ENCODE measurements at regions not wholly inside any gene's neighbourhood (a gene's known extent, or its start where the extent isn't known, plus 50 kb on each side); places are given as distances from the start of the nearest gene placed in this dataset.

DNA sequence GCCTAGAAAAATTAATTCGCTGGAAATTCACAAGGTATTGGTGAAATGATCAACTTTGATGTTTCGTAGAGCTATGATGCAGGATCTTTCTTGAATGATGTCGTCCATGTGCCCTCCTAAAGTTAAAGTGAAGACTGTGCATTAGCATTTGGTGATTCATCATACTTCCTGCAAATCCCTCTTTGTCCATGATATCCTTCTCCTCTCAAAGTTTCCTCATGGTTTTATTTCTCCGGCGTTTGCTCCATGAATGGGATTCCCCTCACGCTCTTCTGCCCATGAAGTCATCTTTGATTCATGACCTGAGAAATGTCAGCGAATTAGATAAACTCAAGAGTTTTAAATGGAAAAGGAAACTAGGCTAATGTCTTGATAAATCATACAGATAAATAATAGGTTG is 372.7 kb downstream of the PSAT1 start:
- Histone ChIP-seq H3K27ac (no peak overlapping the region), H3K4me1 (replicated peaks) (peaks cover 6% of the 10 kb centered on the region; the same call in 1 of the 2 replicates), H3K36me3 (no peaks in the 10 kb centered on the region), H3K27me3 (replicated peaks) (no peaks in the 10 kb centered on the region), H3K9me3 (replicated peaks) (no peaks in the 10 kb centered on the region), H3K4me3 (no peak overlapping the region)
- DNase-seq (ENCODE audit: low read depth in 1 of 2, low spot score in 2 of 2): no peak

DNA sequence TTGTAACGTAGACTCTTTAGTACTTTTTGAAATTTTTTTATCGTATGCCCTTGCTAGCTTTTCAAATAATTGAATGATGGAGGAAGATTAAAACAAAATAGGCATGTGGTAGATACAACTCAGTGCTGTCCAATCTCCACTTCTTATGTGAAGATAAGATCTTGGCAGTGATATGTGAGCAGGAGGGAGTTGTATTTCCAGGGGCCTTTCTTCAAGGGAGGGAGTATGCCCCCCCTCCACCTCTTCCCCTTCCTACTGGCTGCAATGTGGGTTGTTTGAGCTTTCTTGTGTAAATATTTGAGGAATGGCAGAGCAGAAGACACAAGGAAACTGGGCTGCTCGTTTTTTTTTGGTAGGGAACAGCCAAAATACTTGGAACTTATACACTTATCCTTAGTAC is 374.9 kb downstream of the PSAT1 start:
- Histone ChIP-seq H3K36me3 (no peaks in the 10 kb centered on the region), H3K27me3 (replicated peaks) (no peaks in the 10 kb centered on the region), H3K27ac (no peak overlapping the region), H3K9me3 (replicated peaks) (no peaks in the 10 kb centered on the region), H3K4me3 (no peak overlapping the region), H3K4me1 (replicated peaks) (peaks cover 6% of the 10 kb centered on the region; the same call in 1 of the 2 replicates)
- DNase-seq (ENCODE audit: low read depth in 1 of 2, low spot score in 2 of 2): no peak

DNA sequence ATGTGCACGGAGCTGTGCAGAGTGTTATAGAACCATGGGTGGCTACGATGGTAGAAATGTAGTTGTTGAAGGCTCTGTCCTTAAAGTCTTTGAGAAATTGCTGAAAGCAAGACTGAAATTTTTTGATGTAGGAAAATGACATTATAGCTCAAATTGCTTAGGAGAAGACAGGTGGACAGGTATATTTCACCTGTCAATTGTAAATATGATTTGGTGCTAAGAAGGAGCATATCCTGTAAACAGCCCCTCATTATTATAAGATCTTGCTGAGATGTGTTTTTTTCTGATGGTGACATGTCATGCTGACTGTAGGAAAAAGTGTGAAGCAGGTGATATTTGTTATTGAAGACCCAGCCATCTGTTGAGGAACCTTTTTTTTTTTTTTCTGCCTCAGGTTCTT is 377.9 kb downstream of the PSAT1 start:
- DNase-seq (ENCODE audit: low read depth in 1 of 2, low spot score in 2 of 2): no peak

DNA sequence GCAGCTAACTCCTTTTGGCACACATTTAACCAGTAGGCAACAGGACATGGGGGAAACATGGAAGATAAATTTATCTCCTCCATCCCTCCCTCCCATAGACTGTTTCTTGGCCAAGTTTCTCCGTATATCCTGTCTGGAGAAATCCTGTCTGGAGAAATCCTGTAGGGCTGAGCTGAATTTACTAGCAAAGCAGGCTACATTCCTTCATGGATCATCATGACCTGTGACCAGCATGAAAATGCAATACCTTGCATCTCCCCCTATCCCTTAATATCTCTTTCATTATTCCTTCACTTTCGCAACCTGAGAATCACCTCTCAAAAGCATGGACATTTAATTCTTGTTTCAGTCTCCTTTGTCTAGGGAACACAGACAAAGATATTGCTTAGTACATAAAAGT is 379.1 kb downstream of the PSAT1 start:
- H3K4me3 ChIP-seq: no peak overlapping the region
- no peak for DNase-seq (ENCODE audit: low read depth in 1 of 2, low spot score in 2 of 2)
- no peaks in the 10 kb centered on the region for H3K27me3 ChIP-seq (replicated peaks)
- H3K27ac ChIP-seq: no peak overlapping the region
- no peaks in the 10 kb centered on the region for H3K9me3 ChIP-seq (replicated peaks)
- no peaks in the 10 kb centered on the region for H3K36me3 ChIP-seq
- no peaks in the 10 kb centered on the region for H3K4me1 ChIP-seq (replicated peaks)

More for the DNA sequence above, 377.9 kb downstream of the PSAT1 start:
- no peak overlapping the region for H3K27ac ChIP-seq
- H3K4me1 ChIP-seq (replicated peaks): no peaks in the 10 kb centered on the region
- H3K4me3 ChIP-seq: no peak overlapping the region
- H3K36me3 ChIP-seq: no peaks in the 10 kb centered on the region
- no peaks in the 10 kb centered on the region for H3K27me3 ChIP-seq (replicated peaks)
- H3K9me3 ChIP-seq (replicated peaks): no peaks in the 10 kb centered on the region

DNA sequence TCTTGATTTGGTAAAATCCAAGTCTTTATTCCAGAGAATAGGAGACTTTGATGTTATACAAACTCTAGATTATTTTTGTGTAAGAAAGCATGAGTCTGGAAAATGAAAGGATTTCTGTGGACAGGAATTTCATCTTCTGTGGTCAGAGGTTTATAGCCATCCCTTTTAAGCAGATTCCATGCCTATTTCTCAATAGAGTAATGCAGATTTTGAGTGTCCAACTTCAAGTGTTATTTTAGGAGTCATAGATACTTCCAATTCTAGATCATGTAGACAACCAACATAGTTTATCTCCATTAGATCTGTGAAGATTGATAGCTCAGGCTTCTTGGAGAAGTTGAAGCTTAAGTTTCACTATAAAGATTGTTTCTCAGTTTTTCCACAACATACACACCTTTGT is 379.7 kb downstream of the PSAT1 start:
- no peak overlapping the region for H3K27ac ChIP-seq

DNA sequence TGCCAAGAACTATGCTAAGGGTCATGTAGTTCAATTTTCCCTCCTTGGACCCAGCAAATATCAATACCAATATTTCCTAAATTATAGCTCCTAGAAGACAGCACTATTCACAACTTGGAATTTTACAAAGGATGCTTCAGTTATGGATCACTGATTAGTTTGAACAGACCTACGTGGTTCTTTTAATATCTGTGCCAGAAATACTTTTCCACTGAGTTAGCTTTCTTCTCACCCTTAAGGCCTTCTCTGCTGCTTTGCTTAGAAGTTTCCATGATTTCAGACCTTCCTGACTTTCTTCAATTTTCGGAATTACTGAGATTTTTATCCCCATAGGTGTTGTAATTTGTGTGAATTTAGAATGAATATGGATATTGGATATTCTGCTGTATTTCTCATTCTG is 380.4 kb downstream of the PSAT1 start:
- no peak overlapping the region for H3K27ac ChIP-seq
- DNase-seq (ENCODE audit: low read depth in 1 of 2, low spot score in 2 of 2): no peak
- H3K9me3 ChIP-seq (replicated peaks): no peaks in the 10 kb centered on the region
- no peaks in the 10 kb centered on the region for H3K4me1 ChIP-seq (replicated peaks)
- no peaks in the 10 kb centered on the region for H3K27me3 ChIP-seq (replicated peaks)
- no peaks in the 10 kb centered on the region for H3K36me3 ChIP-seq
- no peak overlapping the region for H3K4me3 ChIP-seq

More for the DNA sequence above, 379.7 kb downstream of the PSAT1 start:
- H3K36me3 ChIP-seq: no peaks in the 10 kb centered on the region
- DNase-seq (ENCODE audit: low read depth in 1 of 2, low spot score in 2 of 2): no peak
- no peaks in the 10 kb centered on the region for H3K27me3 ChIP-seq (replicated peaks)
- no peaks in the 10 kb centered on the region for H3K4me1 ChIP-seq (replicated peaks)
- H3K4me3 ChIP-seq: no peak overlapping the region
- no peaks in the 10 kb centered on the region for H3K9me3 ChIP-seq (replicated peaks)

DNA sequence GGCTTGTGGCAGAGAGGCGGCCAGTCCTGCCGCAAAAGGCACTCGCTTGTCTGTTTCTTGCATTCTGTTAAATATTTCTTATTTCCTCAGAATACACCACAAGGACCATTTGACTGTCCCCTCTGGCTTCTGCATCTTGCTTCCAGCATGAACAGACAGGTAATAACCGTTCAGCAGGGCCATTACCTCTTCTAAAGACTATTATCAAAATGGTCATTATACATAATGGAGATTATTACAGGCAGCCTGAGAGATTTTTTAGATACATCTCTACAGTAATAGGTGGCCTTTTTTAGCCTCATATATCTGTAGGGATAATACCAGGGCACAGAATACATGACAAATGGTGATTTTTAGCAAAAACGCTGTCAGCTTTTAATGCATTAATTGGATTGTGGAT is 382.0 kb downstream of the PSAT1 start:
- DNase-seq (ENCODE audit: low read depth in 1 of 2, low spot score in 2 of 2): no peak
- Histone ChIP-seq H3K4me1 (replicated peaks) (no peaks in the 10 kb centered on the region), H3K27ac (no peak overlapping the region), H3K36me3 (no peaks in the 10 kb centered on the region), H3K27me3 (replicated peaks) (no peaks in the 10 kb centered on the region), H3K9me3 (replicated peaks) (no peaks in the 10 kb centered on the region), H3K4me3 (no peak overlapping the region)

DNA sequence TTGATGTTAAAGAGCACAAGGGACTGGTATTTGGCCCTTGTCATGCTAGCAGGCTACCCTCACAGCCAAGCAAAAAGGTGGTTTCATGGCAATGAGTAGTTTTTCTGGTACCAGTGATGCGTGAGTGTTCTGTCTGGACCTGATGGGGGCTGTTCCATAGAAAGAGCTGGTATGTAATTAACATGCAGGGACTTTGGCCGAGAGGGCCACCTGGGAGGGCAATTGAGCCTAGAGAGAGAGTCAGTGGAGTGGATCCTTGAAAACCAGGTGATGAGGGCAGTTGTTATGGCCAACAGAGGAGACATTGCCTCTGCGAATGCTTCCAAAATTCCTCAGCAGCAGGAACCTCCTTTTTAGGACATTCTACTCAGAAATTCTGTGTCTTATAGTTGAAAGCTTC is 383.3 kb downstream of the PSAT1 start:
- Histone ChIP-seq H3K4me3 (no peak overlapping the region), H3K4me1 (replicated peaks) (no peaks in the 10 kb centered on the region), H3K36me3 (no peaks in the 10 kb centered on the region), H3K27me3 (replicated peaks) (no peaks in the 10 kb centered on the region), H3K27ac (no peak overlapping the region), H3K9me3 (replicated peaks) (no peaks in the 10 kb centered on the region)
- DNase-seq (ENCODE audit: low read depth in 1 of 2, low spot score in 2 of 2): no peak

DNA sequence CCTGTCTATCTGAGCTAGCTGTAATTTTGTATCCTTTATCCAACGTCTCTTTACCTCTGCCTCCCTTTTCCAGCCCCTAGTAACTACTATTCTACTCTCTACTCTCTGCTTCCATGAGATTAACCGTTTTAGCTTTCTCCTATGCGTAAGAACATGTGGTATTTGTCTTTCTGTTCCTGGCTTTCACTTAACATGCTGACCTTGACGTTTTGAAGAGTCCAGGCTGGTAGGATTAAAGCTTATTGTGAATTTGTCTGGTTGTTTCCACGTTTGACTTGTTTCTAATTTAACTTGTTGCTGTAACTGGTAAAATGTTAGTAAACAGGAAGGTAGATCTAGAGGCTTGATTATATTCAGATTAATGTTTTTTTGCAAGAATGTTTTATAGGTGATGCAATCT is 385.3 kb downstream of the PSAT1 start:
- Histone ChIP-seq H3K4me3 (no peak overlapping the region), H3K27ac (no peak overlapping the region), H3K27me3 (replicated peaks) (no peaks in the 10 kb centered on the region), H3K4me1 (replicated peaks) (no peaks in the 10 kb centered on the region), H3K36me3 (no peaks in the 10 kb centered on the region), H3K9me3 (replicated peaks) (no peaks in the 10 kb centered on the region)
- no peak for DNase-seq (ENCODE audit: low read depth in 1 of 2, low spot score in 2 of 2)

DNA sequence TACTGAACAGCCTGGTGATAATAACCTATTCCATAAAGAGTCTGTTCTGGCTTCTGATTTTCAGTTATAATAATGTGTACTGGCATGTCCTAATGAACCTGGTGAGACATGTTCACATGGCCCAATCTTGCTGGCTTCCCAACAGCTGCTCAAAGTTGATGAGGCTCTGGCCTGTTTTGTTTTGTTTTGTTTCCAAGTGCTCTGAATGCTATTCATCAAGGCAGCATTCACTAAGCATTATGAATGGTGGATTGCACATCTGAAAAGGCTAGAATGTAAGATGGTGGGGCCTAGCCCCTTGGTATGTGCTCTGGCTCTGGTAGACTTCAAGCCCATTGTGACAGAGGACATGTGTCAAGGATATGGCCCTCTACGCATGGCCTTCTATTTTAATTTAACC is 388.5 kb downstream of the PSAT1 start:
- Histone ChIP-seq H3K27ac (no peak overlapping the region), H3K4me3 (no peak overlapping the region), H3K27me3 (replicated peaks) (no peaks in the 10 kb centered on the region), H3K4me1 (replicated peaks) (no peaks in the 10 kb centered on the region), H3K9me3 (replicated peaks) (no peaks in the 10 kb centered on the region), H3K36me3 (no peaks in the 10 kb centered on the region)
- DNase-seq (ENCODE audit: low read depth in 1 of 2, low spot score in 2 of 2): no peak

DNA sequence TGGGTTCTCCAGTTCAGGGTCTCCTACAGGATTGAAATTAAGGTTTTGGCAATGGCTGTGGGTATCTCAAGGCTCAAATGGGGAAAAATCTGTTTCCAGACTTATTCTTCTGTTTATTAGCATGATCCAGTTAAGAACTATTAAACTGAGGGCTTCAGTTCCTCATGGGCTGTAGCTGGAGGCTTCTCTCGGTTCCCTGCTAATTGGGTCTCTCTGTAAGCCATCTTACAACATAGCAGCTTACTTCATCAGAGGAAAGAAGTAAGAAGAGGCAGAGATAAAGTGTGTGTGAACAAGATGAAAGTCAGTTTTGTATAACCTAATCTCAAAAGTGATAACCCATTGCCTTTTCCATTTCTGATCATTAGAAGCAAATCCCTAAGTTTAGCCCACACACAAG is 391.9 kb downstream of the PSAT1 start:
- Histone ChIP-seq H3K4me3 (no peak overlapping the region), H3K36me3 (no peaks in the 10 kb centered on the region)

DNA sequence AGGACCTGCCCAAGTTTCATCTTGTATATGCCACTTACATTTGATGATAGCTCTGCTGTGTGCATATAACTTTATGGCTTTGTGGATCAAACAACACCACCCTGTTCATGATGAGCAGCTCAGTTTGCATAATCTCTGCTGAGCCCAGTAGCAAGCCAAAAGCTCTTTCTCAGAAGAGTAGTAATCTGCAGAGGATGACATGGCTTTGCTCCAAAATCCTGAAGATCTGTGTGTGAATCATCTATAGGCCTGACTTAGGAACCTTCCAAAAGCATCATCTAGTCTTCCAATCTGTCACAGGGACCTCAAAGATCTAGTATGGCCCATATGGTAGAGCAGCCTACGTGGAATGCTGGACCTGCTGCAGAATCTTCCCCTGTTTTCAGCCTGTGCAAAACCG is 394.6 kb downstream of the PSAT1 start:
- H3K9me3 ChIP-seq (replicated peaks): no peaks in the 10 kb centered on the region
- peaks cover 8% of the 10 kb centered on the region for H3K4me1 ChIP-seq (replicated peaks)
- no peak overlapping the region for H3K27ac ChIP-seq
- H3K4me3 ChIP-seq: no peak overlapping the region
- DNase-seq (ENCODE audit: low read depth in 1 of 2, low spot score in 2 of 2): no peak
- H3K36me3 ChIP-seq: no peaks in the 10 kb centered on the region
- H3K27me3 ChIP-seq (replicated peaks): no peaks in the 10 kb centered on the region

More for the DNA sequence above, 391.9 kb downstream of the PSAT1 start:
- DNase-seq (ENCODE audit: low read depth in 1 of 2, low spot score in 2 of 2): no peak
- no peaks in the 10 kb centered on the region for H3K27me3 ChIP-seq (replicated peaks)
- H3K9me3 ChIP-seq (replicated peaks): no peaks in the 10 kb centered on the region
- peaks cover 8% of the 10 kb centered on the region for H3K4me1 ChIP-seq (replicated peaks)
- H3K27ac ChIP-seq: no peak overlapping the region

DNA sequence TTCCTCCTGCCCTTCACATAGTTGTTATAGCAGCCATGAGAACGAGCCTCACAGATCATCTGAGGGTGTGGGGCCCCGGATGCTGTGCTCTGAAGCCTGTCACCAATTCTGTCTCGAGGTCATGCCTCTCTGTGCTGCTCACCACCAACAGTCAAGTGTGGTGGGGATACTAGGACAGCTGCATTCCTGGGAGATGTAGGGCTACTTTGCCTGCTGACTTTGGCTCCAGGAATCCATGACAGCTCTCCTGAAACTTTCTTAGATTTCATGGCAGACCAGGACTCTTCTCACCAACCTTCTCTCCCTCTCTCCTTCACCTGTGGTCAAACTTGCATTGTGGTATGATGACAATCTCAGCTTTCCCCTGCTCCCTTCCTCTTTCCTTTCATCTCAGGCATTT is 395.9 kb downstream of the PSAT1 start:
- Histone ChIP-seq H3K9me3 (replicated peaks) (no peaks in the 10 kb centered on the region), H3K36me3 (no peaks in the 10 kb centered on the region), H3K4me3 (no peak overlapping the region), H3K27me3 (replicated peaks) (no peaks in the 10 kb centered on the region), H3K4me1 (replicated peaks) (peaks cover 8% of the 10 kb centered on the region), H3K27ac (no peak overlapping the region)
- DNase-seq (ENCODE audit: low read depth in 1 of 2, low spot score in 2 of 2): peak in 1 of 2 experiments; percentile 40

DNA sequence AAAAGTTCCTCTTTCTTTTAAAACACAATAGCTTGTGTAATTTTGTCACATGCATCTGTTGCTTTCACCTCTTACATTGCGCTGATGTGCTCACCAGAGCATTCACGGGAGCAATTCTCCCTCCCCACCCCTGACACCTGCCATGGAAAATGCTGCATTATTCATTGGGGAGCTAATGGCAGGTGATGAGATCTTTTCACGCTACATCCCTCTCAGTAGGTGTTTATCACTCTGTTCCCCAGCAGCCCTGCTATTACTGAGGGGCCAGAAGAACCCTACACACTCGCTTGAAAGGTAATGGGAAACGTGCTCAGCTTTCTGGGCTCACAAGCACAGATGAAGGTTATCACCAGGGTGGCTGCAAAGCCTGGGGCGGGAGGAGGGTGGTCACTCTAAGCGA is 398.0 kb downstream of the PSAT1 start:
- H3K36me3 ChIP-seq: no peaks in the 10 kb centered on the region
- peaks cover 20% of the 10 kb centered on the region for H3K4me1 ChIP-seq (replicated peaks)
- no peak overlapping the region for H3K27ac ChIP-seq
- no peak overlapping the region for H3K4me3 ChIP-seq
- no peaks in the 10 kb centered on the region for H3K27me3 ChIP-seq (replicated peaks)
- H3K9me3 ChIP-seq (replicated peaks): no peaks in the 10 kb centered on the region
- DNase-seq (ENCODE audit: low read depth in 1 of 2, low spot score in 2 of 2): no peak

DNA sequence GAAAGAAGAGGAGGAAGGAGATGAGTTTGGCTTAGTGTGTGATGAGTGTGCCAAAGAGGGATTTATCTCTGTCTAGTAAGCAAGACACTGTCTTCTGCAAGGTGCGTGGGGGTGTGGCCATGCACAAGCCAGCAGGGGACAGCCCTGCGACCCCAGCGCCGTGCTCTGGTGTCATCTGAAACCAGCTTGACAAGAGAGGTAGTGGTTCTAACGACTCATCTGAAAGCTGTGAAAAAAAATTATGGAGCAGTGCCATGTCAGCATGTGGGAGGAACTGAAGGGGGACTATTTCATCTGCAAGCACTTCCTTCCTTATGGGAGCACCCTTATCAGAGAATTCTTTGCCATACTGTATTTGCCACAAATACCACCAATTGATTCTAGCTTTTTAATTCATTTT is 398.6 kb downstream of the PSAT1 start:
- DNase-seq (ENCODE audit: low read depth in 1 of 2, low spot score in 2 of 2): no peak
- Histone ChIP-seq H3K27me3 (replicated peaks) (no peaks in the 10 kb centered on the region), H3K4me1 (replicated peaks) (peaks cover 21% of the 10 kb centered on the region), H3K36me3 (no peaks in the 10 kb centered on the region), H3K9me3 (replicated peaks) (no peaks in the 10 kb centered on the region), H3K27ac (no peak overlapping the region), H3K4me3 (no peak overlapping the region)
